ENCODE measurements at regions not wholly inside any gene's neighbourhood (a gene's known extent, or its start where the extent isn't known, plus 50 kb on each side); places are given as distances from the start of the nearest gene placed in this dataset.
"Not testable (repeated sequence)": the region's sequence is repeated elsewhere in the genome, so short reads cannot be mapped to it uniquely, and the experiment has no call there.

- DNase-seq, result no peak
These were observed 157.8 kb upstream of the HDAC4 start for GRCh38 chr2:239558661-239559060.

GRCh38 chr2:239557516-239557915 lies 156.7 kb upstream of the HDAC4 start:
- no peak for DNase-seq

DNA sequence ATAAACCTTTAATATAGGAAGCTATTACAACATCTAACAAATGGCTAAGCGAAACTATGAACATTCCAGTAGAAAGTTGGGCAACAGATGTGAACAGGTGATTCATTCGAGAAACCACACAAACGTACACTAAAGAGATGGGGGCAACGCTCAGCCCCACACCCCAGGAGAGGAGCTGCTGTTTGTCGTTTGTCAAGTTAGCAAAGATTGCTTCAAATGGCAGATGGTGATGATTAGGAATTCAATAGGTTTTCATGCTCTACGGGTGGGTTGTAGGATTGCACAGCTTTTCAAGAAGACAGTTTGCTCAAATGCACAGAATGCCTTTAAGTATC lies 154.7 kb upstream of the HDAC4 start:
- no peak for DNase-seq

GRCh38 chr2:239554766-239555570 lies 154.1 kb upstream of the HDAC4 start:
- no peak for DNase-seq

DNA sequence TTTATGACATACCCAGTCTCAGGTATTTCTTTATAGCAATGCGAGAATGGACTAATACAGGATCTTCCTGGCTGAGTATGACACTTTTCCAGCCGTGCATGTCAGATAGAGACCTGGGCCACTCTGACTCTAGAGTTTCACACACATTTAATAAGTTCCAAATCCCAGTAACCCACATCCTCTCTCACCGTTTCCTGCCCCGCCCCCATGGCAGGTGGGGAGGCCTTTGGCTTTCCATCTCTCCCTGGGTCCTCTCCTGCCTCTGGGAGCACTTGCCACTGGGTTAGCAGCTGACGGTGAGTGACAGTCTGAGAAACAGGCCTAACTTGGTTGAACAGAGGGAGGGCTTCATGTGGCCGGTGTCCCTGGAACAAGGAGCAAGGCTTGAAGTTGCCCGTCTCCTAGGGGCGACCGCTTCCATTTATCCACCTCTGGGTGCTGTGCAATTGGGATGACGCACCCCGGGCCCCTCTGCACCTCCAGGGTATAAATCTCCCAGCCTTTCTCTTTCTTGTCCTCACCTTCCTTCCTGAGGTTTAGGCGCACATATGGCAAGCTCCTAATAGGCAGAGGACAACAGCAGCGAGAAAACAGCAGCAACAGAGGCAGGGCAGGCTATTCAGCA lies 152.7 kb upstream of the HDAC4 start:
- DNase-seq, result no peak

- DNase-seq, result no peak
These were observed 151.6 kb upstream of the HDAC4 start for GRCh38 chr2:239552213-239552926.

DNA sequence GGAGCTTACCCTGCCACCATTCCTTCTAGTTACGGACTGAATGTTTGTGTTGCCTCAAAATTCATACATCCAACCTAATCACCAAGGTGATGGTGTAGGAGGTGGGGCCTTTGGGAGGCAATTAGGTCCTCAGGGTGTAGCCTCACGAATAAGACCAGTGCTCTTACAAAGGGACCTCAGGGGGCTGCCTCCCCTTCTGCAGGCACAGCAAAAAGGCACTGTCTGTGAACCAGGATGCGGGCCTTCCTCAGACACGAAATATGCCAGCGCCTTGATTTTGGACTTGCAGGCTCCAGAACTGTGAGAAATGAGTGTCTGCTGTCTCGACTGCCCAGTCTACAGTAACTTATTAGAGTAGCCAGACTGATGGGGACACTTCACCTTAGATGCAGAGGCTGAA lies 150.4 kb upstream of the HDAC4 start:
- DNase-seq, result no peak

DNA sequence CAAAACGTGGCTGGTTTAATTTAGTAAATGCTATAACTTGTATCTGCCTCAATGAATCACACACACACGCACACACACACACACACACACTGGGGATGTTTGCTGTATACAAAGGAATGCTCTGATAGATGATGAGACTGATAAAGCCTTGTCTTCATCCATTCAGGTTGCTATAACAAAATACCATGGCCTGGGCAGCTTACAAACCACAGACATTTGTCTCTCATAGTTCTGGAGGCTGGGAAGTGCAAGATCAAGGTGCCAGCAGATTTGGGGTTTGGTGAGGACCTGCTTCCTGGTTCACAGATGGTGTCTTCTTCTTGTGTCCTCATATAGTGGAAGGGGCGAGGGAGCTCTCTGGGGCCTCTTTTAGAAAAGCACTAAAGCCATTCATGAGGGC lies 149.5 kb upstream of the HDAC4 start:
- no peak for DNase-seq

DNA sequence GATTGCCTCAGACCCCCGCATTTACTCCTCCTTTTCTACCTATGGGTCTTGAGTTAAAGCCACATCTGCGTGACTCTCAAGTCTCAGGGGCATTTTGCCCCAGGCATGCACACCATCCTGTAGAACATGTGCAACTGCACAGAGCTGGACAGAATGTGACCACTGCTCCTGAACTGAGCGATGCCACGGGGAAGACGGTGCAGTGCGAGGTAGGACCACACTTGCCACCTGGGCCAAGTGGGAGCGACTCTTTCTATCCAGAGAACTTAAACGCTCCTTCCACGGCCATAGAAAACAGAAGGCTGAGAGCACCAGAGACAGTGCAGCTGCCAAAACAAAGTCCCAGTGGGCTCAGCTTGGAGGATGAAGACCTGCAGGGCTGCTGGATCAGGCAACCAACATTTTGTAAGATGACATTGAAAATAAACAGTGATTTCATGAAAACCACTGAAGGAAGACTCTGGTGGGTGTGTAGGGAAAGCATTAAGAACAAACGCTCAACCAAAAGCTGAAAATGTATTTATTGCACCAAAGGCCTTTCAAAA lies 149.0 kb upstream of the HDAC4 start:
- no peak for DNase-seq

DNA sequence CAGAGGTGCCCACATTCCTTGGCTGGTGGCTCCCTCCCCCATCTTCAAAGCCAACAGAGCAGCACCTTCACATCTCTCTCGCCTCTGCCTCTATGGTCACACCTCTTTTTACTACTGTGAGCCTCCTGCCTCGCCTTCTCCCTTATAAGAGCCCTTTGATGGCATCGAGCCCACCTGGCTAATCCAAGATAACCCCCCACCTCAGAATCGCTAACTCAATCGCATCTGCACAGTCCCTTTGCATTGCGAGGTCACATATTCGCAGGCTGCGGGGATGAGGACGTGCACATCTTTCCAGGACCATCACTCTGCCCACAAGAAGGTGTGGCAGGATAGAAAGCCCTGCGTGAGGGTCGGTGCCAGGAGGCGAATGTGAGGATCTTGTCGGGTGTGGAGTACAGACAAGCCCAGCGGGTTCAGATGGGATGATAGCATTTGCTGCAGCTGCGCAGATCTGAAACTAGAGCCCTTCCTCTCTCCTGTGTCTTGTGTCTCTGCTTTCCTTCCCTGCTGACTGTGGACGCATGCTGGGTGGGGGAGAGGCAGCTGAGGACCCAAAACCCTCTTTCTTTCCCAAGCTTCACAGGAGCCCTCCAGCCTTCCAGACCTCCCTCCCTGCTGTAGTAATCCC lies 148.3 kb upstream of the HDAC4 start:
- no peak for DNase-seq

- DNase-seq, result peak; percentile 53
These were observed 147.6 kb upstream of the HDAC4 start for GRCh38 chr2:239548451-239548871.

DNA sequence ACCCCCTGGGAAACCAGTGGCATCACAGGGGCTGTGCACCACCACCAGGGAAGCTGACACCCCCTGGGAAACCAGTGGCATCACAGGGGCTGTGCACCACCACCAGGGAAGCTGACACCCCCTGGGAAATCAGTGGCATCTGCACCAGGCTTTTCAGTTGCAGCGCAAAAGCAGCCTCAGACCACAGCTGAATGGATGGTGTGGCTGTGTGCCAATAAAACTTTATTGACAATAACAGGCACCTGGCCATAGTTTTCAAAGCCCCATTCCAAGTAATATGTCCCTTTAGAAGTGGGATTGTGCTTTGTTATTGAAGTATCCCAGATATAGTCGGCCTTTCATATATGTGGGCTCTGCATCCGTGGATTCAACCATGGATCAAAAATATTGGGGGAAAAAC lies 146.3 kb upstream of the HDAC4 start:
- not testable (repeated sequence) for DNase-seq

DNA sequence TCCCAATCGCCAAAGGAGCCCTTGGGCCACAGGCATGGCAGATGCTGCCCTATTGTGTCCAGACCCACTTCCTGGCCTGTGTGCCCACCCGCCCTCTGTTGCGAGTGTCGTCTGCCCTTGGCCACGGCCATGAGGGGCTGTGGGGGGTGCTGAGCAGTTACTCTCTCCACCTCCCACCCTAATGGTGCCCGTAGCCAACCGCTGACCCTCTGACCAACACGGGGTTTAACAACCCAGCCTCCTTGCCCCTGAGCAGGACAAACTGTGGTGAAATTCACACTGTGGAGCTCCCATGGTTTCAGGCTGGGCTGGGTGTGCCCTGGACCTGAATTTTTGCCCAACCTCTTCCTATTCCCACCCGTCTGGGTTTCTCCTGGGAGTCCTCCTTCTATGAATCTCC lies 145.7 kb upstream of the HDAC4 start:
- DNase-seq, result no peak

GRCh38 chr2:239545741-239546392 lies 145.0 kb upstream of the HDAC4 start:
- no peak for DNase-seq

- peak; percentile 47 for DNase-seq
These were observed 144.2 kb upstream of the HDAC4 start for GRCh38 chr2:239544918-239545465.

DNA sequence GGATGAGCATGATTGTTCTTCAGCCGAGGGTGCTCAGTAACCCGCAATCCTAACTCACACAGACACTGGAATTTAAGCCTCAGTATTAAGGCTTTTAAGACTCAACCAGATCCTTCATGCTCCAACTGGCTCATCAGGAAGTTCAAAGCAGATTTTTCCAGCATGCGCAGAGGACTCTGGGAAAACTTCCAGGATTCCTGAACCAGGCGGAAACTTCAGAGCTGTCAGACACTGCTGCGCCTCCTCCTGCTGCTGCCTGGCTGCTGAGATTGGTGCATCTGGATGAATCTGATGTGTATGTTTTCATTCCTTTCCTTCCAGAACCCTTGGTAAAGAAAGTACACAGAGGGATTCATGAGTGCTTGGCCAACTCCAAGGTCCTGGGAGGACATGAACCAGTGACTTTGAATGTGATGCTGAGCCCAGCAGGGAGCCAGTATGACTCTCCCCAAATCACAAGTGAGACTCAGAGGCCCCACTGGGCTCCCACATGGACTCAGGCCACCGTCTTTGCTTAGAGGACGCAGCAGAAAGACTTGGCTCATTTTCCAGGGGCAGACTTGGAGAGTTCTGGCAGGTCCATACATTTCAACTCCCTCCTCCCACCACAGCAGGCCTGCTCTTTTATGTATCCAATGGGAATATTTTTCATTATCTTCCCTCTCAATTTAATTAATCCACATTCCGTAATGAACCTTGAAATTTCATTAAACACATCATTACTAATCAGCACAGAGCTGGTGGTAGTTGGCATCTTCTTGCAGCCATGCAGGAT lies 143.5 kb upstream of the HDAC4 start:
- no peak for DNase-seq

- DNase-seq, result no peak
These were observed 142.9 kb upstream of the HDAC4 start for GRCh38 chr2:239543702-239544101.

DNA sequence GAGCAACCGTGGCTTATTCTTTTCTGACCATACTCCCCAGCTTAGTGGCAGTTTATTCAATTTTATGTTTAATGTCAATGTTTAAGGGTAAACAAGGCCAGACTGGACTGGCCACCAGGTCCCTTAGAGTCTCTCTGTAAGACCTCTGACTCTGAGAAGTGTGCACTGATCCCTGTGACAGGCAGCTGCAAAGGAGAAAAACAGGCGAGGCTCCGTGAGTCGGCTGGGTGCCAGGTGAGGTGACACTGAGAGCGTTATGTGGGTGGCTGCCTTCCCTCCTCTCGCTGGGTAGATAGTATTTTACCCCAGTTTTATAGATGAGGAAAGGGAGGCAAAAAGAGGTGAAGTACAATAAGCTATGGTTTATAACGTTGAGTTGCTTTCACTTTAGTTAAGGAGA lies 139.4 kb upstream of the HDAC4 start:
- DNase-seq, result no peak

DNA sequence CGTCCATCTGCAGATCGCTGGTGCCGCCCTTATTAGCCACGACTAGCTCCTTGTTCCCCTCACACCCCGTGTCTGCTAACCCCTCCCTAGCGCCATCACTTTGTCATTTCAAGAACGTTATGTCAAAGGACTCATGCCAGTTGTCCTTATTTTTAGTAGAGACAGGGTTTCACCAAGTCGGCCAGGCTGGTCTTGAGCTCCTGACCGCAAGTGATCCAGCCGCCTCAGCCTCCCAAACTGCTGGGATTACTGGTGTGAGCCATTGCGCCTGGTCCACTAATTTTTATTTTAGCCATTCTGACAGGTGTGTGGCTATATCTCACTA lies 138.9 kb upstream of the HDAC4 start:
- no peak for DNase-seq

DNA sequence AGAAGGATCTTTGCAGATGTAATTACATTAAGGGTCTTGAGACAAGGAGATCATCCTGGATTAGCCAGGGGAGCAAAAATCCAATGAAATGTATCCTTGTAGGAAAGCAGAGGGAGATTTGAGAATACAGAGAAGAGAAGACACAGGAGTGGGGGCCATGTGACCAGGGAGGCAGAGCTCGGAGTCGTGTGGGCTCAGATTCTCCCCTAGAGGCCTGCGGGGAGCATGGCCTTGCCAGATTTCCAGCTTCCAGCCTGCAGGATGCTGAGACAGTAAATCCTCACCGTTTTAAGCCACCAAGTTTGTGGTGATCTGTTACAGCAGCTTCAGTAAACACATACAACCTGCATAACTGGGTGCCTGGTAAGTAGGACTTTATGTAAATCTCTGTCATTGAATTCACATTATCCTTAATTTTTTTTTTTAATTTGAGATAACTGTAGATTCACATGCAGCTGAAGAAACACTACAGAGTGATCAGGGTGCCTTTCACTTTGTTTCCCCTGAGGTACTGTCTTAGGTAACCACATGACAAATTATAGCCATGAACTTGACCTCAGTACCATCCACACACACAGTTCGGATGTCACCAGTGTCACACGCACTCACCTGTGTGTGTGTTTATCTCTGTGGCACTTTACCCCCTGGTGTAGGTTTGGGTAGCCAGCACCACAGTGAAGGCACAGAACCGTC lies 138.4 kb upstream of the HDAC4 start:
- DNase-seq, result no peak

DNA sequence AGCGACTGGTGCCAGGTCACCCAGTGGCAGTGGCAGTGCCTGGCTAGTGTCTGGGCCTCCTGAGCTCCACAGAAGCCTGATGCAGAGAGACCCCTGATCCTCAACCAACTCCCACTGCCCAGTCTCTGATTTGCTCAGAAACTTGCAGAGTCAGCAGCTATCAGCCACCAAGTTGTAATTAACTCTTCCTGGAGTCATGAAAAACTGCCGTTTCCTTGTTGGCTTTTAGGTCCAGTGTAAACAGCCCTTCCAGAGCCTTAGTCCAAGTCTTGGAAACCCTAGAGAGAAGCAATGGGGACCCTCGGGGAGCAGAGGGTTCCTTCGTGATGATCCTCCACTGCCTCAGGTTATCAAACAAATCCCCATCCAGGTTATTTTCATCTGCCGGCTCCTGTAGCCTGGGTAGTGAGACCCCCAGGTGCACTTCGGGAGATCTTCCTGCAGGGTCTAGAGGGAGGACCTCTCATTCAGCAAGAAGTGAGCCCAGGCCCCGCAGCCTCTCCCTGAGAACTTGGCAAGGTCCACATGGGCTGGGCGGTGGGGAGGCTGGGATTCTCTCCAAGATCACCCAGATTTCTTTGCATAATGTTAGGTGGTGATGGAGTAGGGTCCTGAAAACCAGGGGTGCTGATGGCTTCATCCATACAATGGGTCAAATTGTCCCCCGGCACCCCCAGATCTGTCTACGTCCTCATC lies 137.7 kb upstream of the HDAC4 start:
- no peak for DNase-seq

All from activated CD8-positive, alpha-beta memory T cell treated with anti-CD3 and anti-CD28 coated beads, Interleukin-2, amount 50 U/mL, for 4 hours (primary cell).